Esophagus muscularis mucosa (tissue), 4 donors: ENCODE measurements at regions not wholly inside any gene's neighbourhood (a gene's known extent, or its start where the extent isn't known, plus 50 kb on each side); places are given as distances from the start of the nearest gene placed in this dataset.

Source experiments
- EP300 ChIP-seq: sonication (generic); formaldehyde crosslinking; IDR thresholded peaks from one replicate; pipeline ENCODE4 v1.6.1; 2017; ENCODE audit warnings: antibody characterized with exemption
- POLR2A ChIP-seq: fragments of 450-650 bp; IDR thresholded peaks from one replicate; pipeline ENCODE4 v1.6.1; 2017; ENCODE audit warnings: antibody characterized with exemption, moderate library complexity, mild to moderate bottlenecking, low read depth
- POLR2AphosphoS5 ChIP-seq, 2 donors: sonication (generic); formaldehyde crosslinking; IDR thresholded peaks; one replicate each; pipeline ENCODE4 v1.6.1; 2017; ENCODE audit warnings: antibody characterized with exemption in 2 of 2
- TF ChIP-seq, protein P1 (sequence below), 3 experiments: fragments of 200-600 bp in 2 of 3; fragments of 450-650 bp in 1 of 3; sonication (generic) in 2 of 3; IDR thresholded peaks; one replicate each; pipeline ENCODE4 v1.5.1; 2017 to 2019; ENCODE audit warnings: antibody characterized with exemption in 3 of 3, mild to moderate bottlenecking in 2 of 3, moderate library complexity in 1 of 3

DNA sequence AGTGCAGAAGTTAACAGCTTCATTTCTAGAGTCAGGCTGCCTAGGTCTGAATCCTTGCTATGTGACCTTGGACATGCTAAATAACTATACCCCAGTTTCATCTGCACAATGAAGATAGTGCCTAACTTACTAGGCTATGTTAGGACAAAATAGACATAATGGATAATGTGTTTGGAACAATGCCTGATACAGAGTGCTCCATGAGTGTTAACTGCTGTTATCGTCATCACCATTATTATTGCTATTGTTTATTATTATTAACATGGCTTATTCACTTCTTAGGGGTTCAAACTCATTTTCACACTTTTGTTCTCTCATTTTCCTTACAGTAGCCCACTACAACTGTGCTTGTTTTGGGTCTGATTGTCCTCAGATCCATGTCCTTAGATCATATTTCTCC is 467.7 kb downstream of the SH2D1A start:
- TF ChIP-seq, protein P1, sequence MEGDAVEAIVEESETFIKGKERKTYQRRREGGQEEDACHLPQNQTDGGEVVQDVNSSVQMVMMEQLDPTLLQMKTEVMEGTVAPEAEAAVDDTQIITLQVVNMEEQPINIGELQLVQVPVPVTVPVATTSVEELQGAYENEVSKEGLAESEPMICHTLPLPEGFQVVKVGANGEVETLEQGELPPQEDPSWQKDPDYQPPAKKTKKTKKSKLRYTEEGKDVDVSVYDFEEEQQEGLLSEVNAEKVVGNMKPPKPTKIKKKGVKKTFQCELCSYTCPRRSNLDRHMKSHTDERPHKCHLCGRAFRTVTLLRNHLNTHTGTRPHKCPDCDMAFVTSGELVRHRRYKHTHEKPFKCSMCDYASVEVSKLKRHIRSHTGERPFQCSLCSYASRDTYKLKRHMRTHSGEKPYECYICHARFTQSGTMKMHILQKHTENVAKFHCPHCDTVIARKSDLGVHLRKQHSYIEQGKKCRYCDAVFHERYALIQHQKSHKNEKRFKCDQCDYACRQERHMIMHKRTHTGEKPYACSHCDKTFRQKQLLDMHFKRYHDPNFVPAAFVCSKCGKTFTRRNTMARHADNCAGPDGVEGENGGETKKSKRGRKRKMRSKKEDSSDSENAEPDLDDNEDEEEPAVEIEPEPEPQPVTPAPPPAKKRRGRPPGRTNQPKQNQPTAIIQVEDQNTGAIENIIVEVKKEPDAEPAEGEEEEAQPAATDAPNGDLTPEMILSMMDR (IDR thresholded peaks at IDR 0.05) = no peak
- no peak for TF ChIP-seq EP300
- TF ChIP-seq POLR2A = no peak
- no peak for TF ChIP-seq POLR2AphosphoS5 (IDR thresholded peaks at IDR 0.05)
